ENCODE measurements at regions not wholly inside any gene's neighbourhood (a gene's known extent, or its start where the extent isn't known, plus 50 kb on each side); places are given as distances from the start of the nearest gene placed in this dataset.

DNA sequence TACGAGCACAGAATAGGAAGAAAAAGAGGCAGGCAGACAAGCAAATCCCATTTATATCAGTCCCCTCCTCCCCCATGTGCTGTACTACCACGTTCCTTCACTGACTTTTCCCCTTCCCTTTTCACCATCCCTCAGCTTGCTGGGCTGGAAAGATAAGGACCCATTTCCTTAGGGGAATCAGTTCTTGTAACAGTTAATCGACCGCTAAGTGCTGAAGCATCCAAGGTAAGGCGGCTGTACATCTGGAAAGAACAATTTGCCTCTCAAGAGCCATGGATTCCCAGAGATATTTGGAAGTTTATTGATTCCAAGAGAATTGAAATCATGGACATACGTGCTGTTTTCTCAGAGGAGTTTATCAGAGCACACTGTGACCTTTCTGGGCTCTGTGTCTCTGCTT is 1688.0 kb downstream of the STIM2 start:
- DNase-seq: no peak

- DNase-seq: no peak
These were observed 1695.2 kb downstream of the STIM2 start for GRCh38 chr4:28555866-28556265.

- DNase-seq: no peak
These were observed 1697.1 kb downstream of the STIM2 start for GRCh38 chr4:28557755-28558154.

DNA sequence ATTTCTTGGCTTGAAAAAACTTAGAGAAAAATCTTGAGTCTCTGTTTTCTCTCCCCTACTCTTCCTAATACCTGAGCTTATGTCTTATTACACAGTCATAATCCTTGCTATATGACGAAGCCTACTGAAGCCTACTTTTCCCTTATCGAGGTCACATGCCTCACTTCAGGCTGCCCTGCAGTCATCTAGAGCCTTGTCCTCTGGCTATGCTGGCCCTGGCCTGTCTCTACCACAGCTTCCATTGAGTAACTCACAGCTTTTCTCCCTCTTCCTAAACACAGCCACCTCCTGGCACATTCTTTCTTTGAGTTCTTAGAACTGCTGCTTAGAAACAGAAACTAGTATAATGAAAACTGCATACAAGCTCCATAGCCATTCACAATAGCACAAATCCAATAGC is 1698.3 kb downstream of the STIM2 start:
- no peak for DNase-seq

DNA sequence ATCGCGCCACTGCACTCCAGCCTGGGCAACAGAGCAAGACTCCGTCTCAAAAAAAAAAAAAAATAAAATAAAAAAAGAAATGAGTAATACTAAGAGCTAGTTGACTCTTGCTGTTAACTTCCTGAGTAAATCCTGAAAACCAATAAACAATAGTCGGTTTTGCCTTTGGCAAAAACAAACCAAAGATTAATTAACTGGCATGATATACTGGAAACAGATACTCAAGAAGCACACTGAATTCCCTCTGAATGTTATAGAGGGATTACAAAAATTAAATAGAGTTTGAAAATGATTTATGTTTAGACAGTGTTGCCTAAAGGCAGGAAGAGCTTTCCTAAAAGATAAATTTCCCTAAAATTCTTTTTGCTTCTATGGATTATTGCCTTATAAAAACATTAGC is 1702.3 kb downstream of the STIM2 start:
- DNase-seq: no peak

DNA sequence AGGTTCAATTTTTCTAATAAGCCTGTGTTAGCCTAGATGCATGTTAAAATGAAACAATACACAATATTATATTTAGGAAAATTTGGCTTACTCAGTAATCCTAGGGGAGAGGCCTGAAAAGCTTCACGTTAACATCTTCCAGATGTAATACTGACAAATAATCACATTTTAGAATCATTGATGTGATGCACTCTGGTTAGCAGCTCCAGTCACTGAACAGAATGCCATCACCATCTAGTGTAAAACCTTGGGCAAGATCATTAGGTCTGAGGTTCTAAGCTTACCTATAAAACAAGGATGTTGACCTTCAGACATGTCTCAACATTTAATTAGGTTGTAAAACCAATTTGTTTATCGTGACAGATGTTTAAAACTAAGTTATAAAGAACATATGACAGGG is 1704.8 kb downstream of the STIM2 start:
- DNase-seq: no peak

DNA sequence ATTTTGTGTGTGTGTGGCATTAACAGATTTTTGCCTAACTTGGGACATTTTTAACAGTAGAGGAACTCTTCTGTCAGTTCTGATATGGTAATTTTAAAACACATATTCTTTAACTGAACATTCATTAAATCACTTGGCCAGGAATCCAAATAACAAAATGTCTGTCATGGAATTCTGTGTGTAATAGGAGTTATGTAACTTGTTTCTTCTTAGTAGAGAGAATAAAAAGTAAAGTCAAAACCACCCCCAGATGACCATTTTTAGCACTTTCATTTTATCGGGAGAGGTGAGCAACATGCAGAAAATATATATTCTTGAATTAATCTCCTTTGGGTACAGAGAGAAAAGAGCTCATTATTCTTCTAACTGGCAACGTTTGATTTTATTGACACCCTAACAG is 1740.3 kb downstream of the STIM2 start:
- no peak for DNase-seq

GRCh38 chr4:28621591-28621990 is 1761.0 kb downstream of the STIM2 start:
- no peak for DNase-seq

- no peak for DNase-seq
These were observed 1776.3 kb downstream of the STIM2 start for GRCh38 chr4:28636971-28637370.

DNA sequence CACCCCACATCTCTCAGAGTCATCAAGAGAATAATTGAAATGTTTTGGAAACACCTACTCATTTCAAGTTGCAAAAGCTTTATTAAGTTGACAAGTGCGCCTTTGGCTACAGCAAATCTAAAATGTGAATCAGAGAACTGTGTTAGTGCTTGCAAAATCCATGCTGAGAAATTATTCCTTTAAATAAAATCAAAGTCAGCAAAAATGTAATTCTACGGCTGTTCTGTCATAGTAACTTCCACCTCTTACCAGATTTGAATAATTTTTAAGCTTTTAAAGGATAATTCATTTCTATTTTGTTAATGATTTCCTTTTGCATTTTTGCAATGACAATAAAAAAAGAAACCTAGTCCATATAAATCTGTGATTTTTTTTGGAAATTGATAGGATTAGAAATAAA is 1779.1 kb downstream of the STIM2 start:
- no peak for DNase-seq

GRCh38 chr4:28654618-28655017 is 1794.0 kb downstream of the STIM2 start:
- no peak for DNase-seq

- DNase-seq: no peak
These were observed 1804.7 kb downstream of the STIM2 start for GRCh38 chr4:28665306-28665705.

DNA sequence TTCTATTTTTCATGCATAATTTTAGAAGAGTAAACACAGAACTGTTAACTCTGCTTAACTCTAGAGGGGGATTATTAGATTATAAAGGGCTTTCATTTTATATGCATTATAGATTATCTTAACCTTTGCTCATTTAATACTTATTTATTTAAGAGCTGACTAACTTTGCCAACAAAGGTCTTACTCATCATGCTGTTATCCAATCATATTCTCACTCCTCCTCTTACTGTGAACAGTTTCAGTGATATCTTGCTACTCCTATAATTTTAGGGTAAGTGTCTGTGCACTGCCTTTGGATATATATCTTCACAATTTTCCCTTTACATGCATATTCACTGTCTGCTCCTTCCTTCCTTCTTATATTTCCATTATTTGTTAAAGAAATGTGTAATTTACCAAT is 1814.9 kb downstream of the STIM2 start:
- DNase-seq: no peak

GRCh38 chr4:28677808-28678207 is 1817.2 kb downstream of the STIM2 start:
- DNase-seq: no peak

DNA sequence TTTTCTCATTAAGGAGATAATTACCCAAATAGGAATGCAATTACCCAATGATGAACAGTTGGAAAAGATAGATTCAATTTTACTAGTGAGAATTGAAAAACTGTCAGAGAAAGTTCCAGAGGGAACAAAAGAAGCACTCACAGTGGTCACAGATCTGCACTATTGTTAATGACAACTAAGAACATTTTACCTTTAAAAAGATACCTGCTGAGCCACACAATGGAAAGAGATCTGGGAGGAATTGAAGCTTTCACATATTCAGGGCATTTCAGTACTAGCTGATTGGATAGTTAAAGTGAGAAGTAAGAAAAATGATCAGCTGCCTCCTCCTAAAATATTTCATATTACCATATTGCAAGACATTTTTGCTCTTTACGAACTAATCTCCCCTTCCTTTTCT is 1822.2 kb downstream of the STIM2 start:
- DNase-seq: no peak

- peak; percentile 4 for DNase-seq
These were observed 1826.0 kb downstream of the STIM2 start for GRCh38 chr4:28686618-28687017.

- no peak for DNase-seq
These were observed 1830.2 kb downstream of the STIM2 start for GRCh38 chr4:28690890-28691289.

DNA sequence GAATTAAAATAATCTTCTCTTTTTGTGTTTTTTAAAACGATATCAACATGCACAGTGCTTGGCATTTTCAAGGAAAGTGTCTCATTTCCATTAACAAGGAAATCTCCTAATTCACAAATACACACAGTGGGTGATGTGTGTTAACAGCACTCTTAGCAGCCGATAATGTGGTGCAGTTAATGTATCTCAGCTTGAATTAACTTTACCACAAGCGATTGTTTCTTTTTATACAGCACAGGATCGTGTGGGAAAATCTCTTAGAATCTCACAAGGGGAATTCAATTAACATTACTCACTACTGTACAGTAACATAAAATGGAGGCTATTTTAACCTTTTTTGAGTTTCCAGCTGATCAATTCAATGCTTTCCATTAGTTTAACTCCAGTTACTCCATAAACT is 1841.9 kb downstream of the STIM2 start:
- no peak for DNase-seq

DNA sequence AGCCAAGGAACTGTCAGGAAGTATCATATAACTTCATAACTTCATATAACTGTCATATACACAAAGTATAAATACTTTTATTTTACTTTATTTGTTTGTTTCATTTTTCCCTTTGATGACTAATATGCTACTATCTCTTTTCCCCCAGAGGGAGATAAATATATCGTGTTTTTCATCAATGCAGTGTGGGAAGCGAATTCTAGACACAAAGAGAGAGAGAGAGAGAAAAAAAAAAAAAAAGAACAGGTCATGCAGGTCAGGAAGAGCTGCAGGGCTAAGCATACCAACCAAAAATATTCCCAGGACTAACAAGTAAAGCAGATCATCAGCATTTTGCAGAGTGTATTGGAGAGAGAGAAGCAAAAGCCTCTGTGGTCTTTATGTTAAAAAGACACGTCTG is 1849.2 kb downstream of the STIM2 start:
- DNase-seq: no peak

- DNase-seq: no peak
These were observed 1862.7 kb downstream of the STIM2 start for GRCh38 chr4:28723371-28723770.

DNA sequence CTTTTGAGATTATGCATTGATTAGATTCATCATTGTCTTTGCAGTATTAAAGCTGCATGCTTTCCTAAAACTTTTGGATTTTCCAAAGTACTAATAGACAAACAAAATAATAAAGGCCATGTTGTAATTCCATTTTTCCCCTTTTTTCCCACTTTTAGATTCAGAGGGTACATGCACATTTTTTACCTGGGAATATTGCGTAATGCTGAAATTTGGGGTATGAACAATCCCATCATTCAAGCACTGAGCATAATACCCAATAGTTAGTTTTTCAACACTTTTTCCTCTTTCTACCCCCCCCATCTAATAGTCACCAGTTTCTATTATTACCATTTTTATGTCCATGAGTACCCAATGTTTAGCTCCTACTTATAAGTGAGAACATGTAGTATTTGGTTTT is 1863.6 kb downstream of the STIM2 start:
- DNase-seq: no peak

- DNase-seq: no peak
These were observed 1869.7 kb downstream of the STIM2 start for GRCh38 chr4:28730304-28730703.

- no peak for DNase-seq
These were observed 1883.4 kb downstream of the STIM2 start for GRCh38 chr4:28744066-28744465.

- no peak for DNase-seq
These were observed 1893.7 kb downstream of the STIM2 start for GRCh38 chr4:28754376-28754775.

GRCh38 chr4:28755081-28755480 is 1894.4 kb downstream of the STIM2 start:
- DNase-seq: no peak

DNA sequence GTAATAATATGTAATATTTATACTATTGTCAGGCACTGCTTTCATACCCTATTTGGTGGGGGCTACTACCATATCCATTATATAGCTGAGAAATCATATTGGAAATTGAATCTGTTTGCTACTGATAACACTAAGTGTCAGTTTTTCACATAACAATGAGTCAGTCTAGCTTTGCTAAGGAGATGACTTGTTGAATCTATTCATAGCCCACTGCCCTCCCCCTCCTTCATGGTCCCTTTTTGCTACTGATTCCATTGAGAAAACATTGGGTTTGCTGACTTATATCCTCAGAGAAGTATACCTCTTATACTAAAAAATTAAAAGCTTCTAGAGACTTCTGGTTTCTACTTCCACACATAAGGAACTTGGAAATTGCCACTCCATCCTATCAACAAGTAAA is 1898.4 kb downstream of the STIM2 start:
- no peak for DNase-seq
